ENCODE measurements at regions not wholly inside any gene's neighbourhood (a gene's known extent, or its start where the extent isn't known, plus 50 kb on each side); places are given as distances from the start of the nearest gene placed in this dataset.

DNA sequence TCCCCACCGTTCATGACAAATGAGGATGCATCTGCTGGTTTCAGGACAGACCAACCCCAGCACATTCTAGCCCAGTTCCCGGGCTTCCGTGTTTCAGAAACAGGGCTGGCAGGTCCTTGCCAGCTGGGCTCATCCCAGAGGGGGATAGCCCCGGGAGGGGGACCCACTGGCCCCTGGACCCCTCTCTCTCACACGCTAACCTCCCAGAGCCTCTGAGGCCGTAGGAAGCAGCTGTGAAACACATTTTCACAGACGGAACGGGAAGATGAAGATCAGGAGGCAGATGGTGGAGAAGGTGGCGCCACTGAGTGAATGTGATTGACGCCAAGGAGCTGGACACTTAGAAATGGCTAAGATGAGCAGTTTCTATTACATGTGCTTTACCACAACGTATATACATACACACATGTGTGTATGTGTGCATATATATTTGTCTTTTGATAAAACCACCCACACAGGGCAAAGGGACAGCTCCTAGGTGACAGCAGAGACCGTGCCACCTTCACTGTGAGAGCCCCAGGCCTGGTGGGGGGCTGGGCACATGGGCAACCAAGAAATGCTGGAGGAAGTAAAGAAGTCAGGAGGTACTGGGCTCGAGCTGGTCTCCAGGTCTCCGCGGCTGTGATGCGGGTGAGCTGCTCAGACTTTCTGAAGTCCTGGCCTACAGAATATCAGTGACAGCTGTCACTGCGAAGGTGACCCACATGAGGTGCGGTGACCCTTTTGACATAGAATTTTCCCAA, 168.6 kb upstream of the IQSEC1 start:
- no peak overlapping the region for H3K27ac Mint-ChIP-seq
- no peak overlapping the region for H3K4me3 Mint-ChIP-seq
- TF ChIP-seq CREB1 (CRISPR knock-in tag; IDR thresholded peaks at IDR 0.05; ENCODE audit: low read depth) (no peak), CTCF (conservative IDR thresholded peaks at IDR 0.05; ENCODE audit: low read depth in 2 of 2) (peak; percentile 24 to 41; a peak in 3 of 4 replicates)
- H3K36me3 ChIP-seq (ENCODE audit: insufficient read depth): no peaks in the 10 kb centered on the region
- no peaks in the 10 kb centered on the region for H3F3A ChIP-seq (replicated peaks; ENCODE audit: low read depth)
- H3K36me3 Mint-ChIP-seq (ENCODE audit: low read depth): no peaks in the 10 kb centered on the region
- H3K4me1 ChIP-seq (ENCODE audit: insufficient read depth): peaks cover 4% of the 10 kb centered on the region; the same call in 1 of the 2 replicates
- H3K4me2 ChIP-seq: no peak overlapping the region
- H3K4me3 ChIP-seq: no peak overlapping the region
- DNase-seq (ENCODE audit: low spot score) (no peak), ATAC-seq (no peak)
- no peaks in the 10 kb centered on the region; the same call in 1 of the 2 replicates for H4K20me1 ChIP-seq (replicated peaks; ENCODE audit: insufficient read depth)
- H3K27ac ChIP-seq (ENCODE audit: low read depth): no peak overlapping the region
- H3K9me3 Mint-ChIP-seq: no peaks in the 10 kb centered on the region
- peaks cover 12% of the 10 kb centered on the region; the same call in 2 of the 3 replicates for H3K4me1 Mint-ChIP-seq
- H2AFZ ChIP-seq: no peak overlapping the region
- no peaks in the 10 kb centered on the region for H3K27me3 ChIP-seq (ENCODE audit: insufficient read depth)
- H3K9me2 ChIP-seq (ENCODE audit: insufficient read depth): no peaks in the 10 kb centered on the region
- no peaks in the 10 kb centered on the region for H3K79me2 ChIP-seq (replicated peaks; ENCODE audit: insufficient read depth)
- H3K27me3 Mint-ChIP-seq (ENCODE audit: insufficient read depth, low read depth, poor library complexity): peaks cover 14% of the 10 kb centered on the region

GRCh38 chr3:13240928-13241618, 167.8 kb upstream of the IQSEC1 start:
- H3K4me3 ChIP-seq: no peak overlapping the region
- H3K27ac ChIP-seq (ENCODE audit: low read depth): 0 out of 2 replicates have a peak overlapping the region, but pooled peaks have one; percentile 26
- peaks cover 4% of the 10 kb centered on the region; the same call in 1 of the 2 replicates for H3K4me1 ChIP-seq (ENCODE audit: insufficient read depth)
- Mint-ChIP-seq H3K4me1 (peaks cover 14% of the 10 kb centered on the region; the same call in 2 of the 3 replicates), H3K36me3 (ENCODE audit: low read depth) (no peaks in the 10 kb centered on the region), H3K4me3 (no peak overlapping the region), H3K9me3 (no peaks in the 10 kb centered on the region), H3K27me3 (ENCODE audit: insufficient read depth, low read depth, poor library complexity) (peaks cover 14% of the 10 kb centered on the region), H3K27ac (no peak overlapping the region)
- DNase-seq (ENCODE audit: low spot score) (peak; percentile 33), ATAC-seq (no peak)
- H3K4me2 ChIP-seq: no peak overlapping the region
- H3K79me2 ChIP-seq (replicated peaks; ENCODE audit: insufficient read depth): no peaks in the 10 kb centered on the region
- no peaks in the 10 kb centered on the region for H3K27me3 ChIP-seq (ENCODE audit: insufficient read depth)
- H2AFZ ChIP-seq: no peak overlapping the region
- H4K20me1 ChIP-seq (replicated peaks; ENCODE audit: insufficient read depth): no peaks in the 10 kb centered on the region; the same call in 1 of the 2 replicates
- H3K36me3 ChIP-seq (ENCODE audit: insufficient read depth): no peaks in the 10 kb centered on the region
- no peaks in the 10 kb centered on the region for H3K9me2 ChIP-seq (ENCODE audit: insufficient read depth)
- no peaks in the 10 kb centered on the region for H3F3A ChIP-seq (replicated peaks; ENCODE audit: low read depth)
- TF ChIP-seq POLR2AphosphoS5 (IDR thresholded peaks at IDR 0.05; ENCODE audit: low read depth) (no peak), CREB1 (CRISPR knock-in tag; IDR thresholded peaks at IDR 0.05; ENCODE audit: low read depth) (no peak), STAT1 (IDR thresholded peaks at IDR 0.05; ENCODE audit: unreplicated experiment) (no peak), EZH2 (IDR thresholded peaks at IDR 0.05; ENCODE audit: low read depth, unreplicated experiment) (no peak), EZH2phosphoT487 (IDR thresholded peaks at IDR 0.05; ENCODE audit: unreplicated experiment) (no peak), ZNF114 (CRISPR knock-in tag; IDR thresholded peaks at IDR 0.05) (no peak), CTCF (conservative IDR thresholded peaks at IDR 0.05; ENCODE audit: low read depth in 2 of 2) (no peak), REST (IDR thresholded peaks at IDR 0.05; ENCODE audit: unreplicated experiment) (no peak), ETS1 (IDR thresholded peaks at IDR 0.05) (no peak), JUNB (IDR thresholded peaks at IDR 0.05; ENCODE audit: unreplicated experiment) (no peak), NANOG (IDR thresholded peaks at IDR 0.05; ENCODE audit: borderline replicate concordance) (no peak), ZNF331 (CRISPR knock-in tag; IDR thresholded peaks at IDR 0.05; ENCODE audit: low read depth) (no peak)
